Psoas muscle (tissue), 7 donors: ENCODE measurements at regions not wholly inside any gene's neighbourhood (a gene's known extent, or its start where the extent isn't known, plus 50 kb on each side); places are given as distances from the start of the nearest gene placed in this dataset.

Source experiments
- ATAC-seq, 4 donors: fragments of 200-7000 bp; cut with Tn5 transposase; one replicate each; pipeline ENCODE4 v1.9.1; 2020; ENCODE audit warnings: moderate library complexity in 3 of 4, mild to moderate bottlenecking in 2 of 4
- DNase-seq, 2 donors: peaks; one replicate each; pipeline ENCODE4 v3.0.0-alpha.2; 2020
- H3K27ac ChIP-seq: fragments of 200-600 bp; one replicate; pipeline ENCODE4 v1.8.0; 2022
- H3K27me3 ChIP-seq, 3 donors: fragments of 200-600 bp in 1 of 3; one replicate each; pipeline versions ENCODE4 v1.6.1 to v1.8.0; 2013 to 2022; ENCODE audit warnings: low read length in 2 of 3, mild to moderate bottlenecking in 2 of 3, moderate library complexity in 1 of 3; ENCODE audit not compliant: insufficient read depth in 3 of 3
- H3K36me3 ChIP-seq, 2 donors: fragments of 200-600 bp in 1 of 2; one replicate each; pipeline versions ENCODE4 v1.6.1 to v1.8.0; 2013 to 2022; ENCODE audit warnings: low read depth in 1 of 2, mild to moderate bottlenecking in 1 of 2, moderate library complexity in 1 of 2; ENCODE audit not compliant: insufficient read depth in 1 of 2
- H3K4me1 ChIP-seq: fragments of 200-600 bp; one replicate; pipeline ENCODE4 v1.8.0; 2022
- H3K4me3 ChIP-seq: fragments of 200-600 bp; one replicate; pipeline ENCODE4 v1.8.0; 2022; ENCODE audit warnings: mild to moderate bottlenecking
- H3K9me3 ChIP-seq: fragments of 200-600 bp; one replicate; pipeline ENCODE4 v1.8.0; 2022
- CTCF ChIP-seq: fragments of 200-600 bp; IDR thresholded peaks from one replicate; pipeline ENCODE4 v1.8.0; 2022; ENCODE audit warnings: antibody characterized with exemption
- WGBS, 3 donors: extraction: QIAGEN DNeasy Blood & Tissue Kit; methylation state at CpG; one replicate each; pipeline versions ENCODE4 v1.1.6 to v1.1.7; 2013; 5-methylcytosine and 5-hydroxymethylcytosine counted together
- intact Hi-C, 2 donors: fragments of 100-400 bp; cut with DNase I; formaldehyde crosslinking; loops; one replicate each; pipeline versions ENCODE4 v1.11.0 to v1.14.2; 2022
- donor health status: healthy with polysubstance abuse.
- donor health status: DM: no; HTN: no; CAD: no; lungs with moderate emphysema.
- donor health status: Bipolar disorder and iron deficiency.
- donor health status: healthy.
- donor health status: DM: yes; HTN: yes; CAD: no.
- donor health status: DM: no; HTN: no; CAD: no.
- donor health status: DM: yes; HTN: yes; CAD: no.

- intact Hi-C loops: no loop called here
These were observed 1124.4 kb downstream of the NXPH1 start for GRCh38 chr7:9557853-9558252.

GRCh38 chr7:9575716-9576115, 1142.3 kb downstream of the NXPH1 start:
- Histone ChIP-seq H3K4me1 (no peaks in the 10 kb centered on the region), H3K4me3 (no peak overlapping the region), H3K27me3 (no peaks in the 10 kb centered on the region), H3K9me3 (no peaks in the 10 kb centered on the region), H3K36me3 (no peaks in the 10 kb centered on the region), H3K27ac (no peak overlapping the region)
- ATAC-seq: no peak
- no peak for DNase-seq
- 88 to 93% (median 91%) methylated on average over 1 of the region's 1 CpG for whole genome bisulfite sequencing, 3 donors
- intact Hi-C loops: no loop called here
- TF ChIP-seq CTCF: no peak

More at GRCh38 chr7:9557853-9558252, 1124.4 kb downstream of the NXPH1 start:
- H3K4me3 ChIP-seq: no peak overlapping the region
- H3K4me1 ChIP-seq: no peaks in the 10 kb centered on the region
- DNase-seq: no peak
- H3K9me3 ChIP-seq: no peaks in the 10 kb centered on the region
- H3K27me3 ChIP-seq: no peaks in the 10 kb centered on the region
- no peak for TF ChIP-seq CTCF
- no peaks in the 10 kb centered on the region for H3K36me3 ChIP-seq
- H3K27ac ChIP-seq: no peak overlapping the region
- ATAC-seq: no peak
- WGBS, 3 donors: 35 to 43% (median 37%) methylated on average over 3 of the region's 3 CpGs

GRCh38 chr7:9582824-9583223, 1149.4 kb downstream of the NXPH1 start:
- no peaks in the 10 kb centered on the region for H3K4me1 ChIP-seq
- H3K9me3 ChIP-seq: no peaks in the 10 kb centered on the region
- intact Hi-C loops: no loop called here
- no peaks in the 10 kb centered on the region for H3K27me3 ChIP-seq
- no peak for TF ChIP-seq CTCF
- ATAC-seq (no peak), DNase-seq (no peak)
- H3K36me3 ChIP-seq: no peaks in the 10 kb centered on the region
- 17 to 32% (median 23%) methylated on average over 2 of the region's 2 CpGs for WGBS, 3 donors
- no peak overlapping the region for H3K27ac ChIP-seq
- no peak overlapping the region for H3K4me3 ChIP-seq

GRCh38 chr7:9598411-9598810, 1165.0 kb downstream of the NXPH1 start:
- no peak for TF ChIP-seq CTCF
- H3K27me3 ChIP-seq: no peaks in the 10 kb centered on the region

GRCh38 chr7:9600974-9601373, 1167.6 kb downstream of the NXPH1 start:
- TF ChIP-seq CTCF: no peak
- 77 to 90% (median 83%) methylated on average over 2 of the region's 2 CpGs for WGBS, 3 donors
- Histone ChIP-seq H3K27ac (no peak overlapping the region), H3K27me3 (no peaks in the 10 kb centered on the region), H3K36me3 (no peaks in the 10 kb centered on the region), H3K9me3 (no peaks in the 10 kb centered on the region), H3K4me1 (no peaks in the 10 kb centered on the region), H3K4me3 (no peak overlapping the region)
- intact Hi-C loops: no loop called here
- DNase-seq (no peak), ATAC-seq (no peak)

More at GRCh38 chr7:9598411-9598810, 1165.0 kb downstream of the NXPH1 start:
- H3K9me3 ChIP-seq: no peaks in the 10 kb centered on the region
- 72 to 79% (median 72%) methylated on average over 2 of the region's 2 CpGs for WGBS, 3 donors
- H3K4me1 ChIP-seq: no peaks in the 10 kb centered on the region
- DNase-seq (no peak), ATAC-seq (no peak)
- intact Hi-C loops: no loop called here
- no peak overlapping the region for H3K4me3 ChIP-seq
- no peak overlapping the region for H3K27ac ChIP-seq
- no peaks in the 10 kb centered on the region for H3K36me3 ChIP-seq
